ENCODE measurements at regions not wholly inside any gene's neighbourhood (a gene's known extent, or its start where the extent isn't known, plus 50 kb on each side); places are given as distances from the start of the nearest gene placed in this dataset.
A peak's percentile ranks its signal among the peaks of the same experiment; 100 is the strongest.

DNA sequence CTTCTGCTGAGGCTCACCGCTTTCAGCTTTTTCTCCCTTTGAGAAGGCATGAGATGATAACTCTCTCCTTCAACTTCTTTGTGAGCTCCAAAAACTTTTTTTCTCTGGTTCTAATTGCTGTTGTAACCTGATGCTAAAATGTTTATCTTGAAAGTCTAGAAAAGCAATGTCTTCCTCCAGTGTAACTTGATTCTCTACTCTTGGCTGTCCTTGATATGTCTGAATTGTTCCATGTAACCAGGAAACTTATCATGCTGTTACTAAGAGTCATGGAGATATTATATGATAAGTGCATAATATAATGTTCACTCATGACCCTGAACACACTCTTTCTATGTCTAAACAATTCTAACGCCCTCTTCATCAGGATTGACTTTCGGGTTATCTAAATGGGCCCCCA is 128.0 kb upstream of the ABCA1 start:
- ChIA-PET CTCF (interaction anchor here (0.6 kb wide), 2 partner anchors 72 to 193 kb away, joined by 3 read pairs; no protein-coding TSS in a partner anchor), POLR2A (interaction anchor here (1.4 kb wide), 1 partner anchor 9 kb away, joined by 5 read pairs; no protein-coding TSS in a partner anchor)
- Histone ChIP-seq H3K4me1 (ENCODE audit: control insufficient read depth, insufficient read depth, low read length) (no peaks in the 10 kb centered on the region), H3K27ac (ENCODE audit: extremely low read depth, low read depth, low read length) (no peak overlapping the region), H3K4me3 (ENCODE audit: low read depth, low read length) (no peak overlapping the region), H3K9me3 (ENCODE audit: control insufficient read depth, insufficient read depth, low read depth, low read length) (no peaks in the 10 kb centered on the region), H3K36me3 (ENCODE audit: control insufficient read depth in 2 of 2, insufficient read depth in 1 of 2, low read length in 2 of 2) (no peaks in the 10 kb centered on the region)
- TF ChIP-seq KLF9 (tag by site-specific recombination; IDR thresholded peaks at IDR 0.05; ENCODE audit: low read depth) = no peak
- TF ChIP-seq ZBTB8A (tag by site-specific recombination; IDR thresholded peaks at IDR 0.05) = no peak
- no peak for TF ChIP-seq ZNF174 (tag by site-specific recombination; IDR thresholded peaks at IDR 0.05)
- no peak for TF ChIP-seq ZNF548 (tag by site-specific recombination; IDR thresholded peaks at IDR 0.05)
- TF ChIP-seq ZXDB (tag by site-specific recombination; IDR thresholded peaks at IDR 0.05) = no peak
- no peak for TF ChIP-seq ZNF184 (tag by site-specific recombination; IDR thresholded peaks at IDR 0.05)
- TF ChIP-seq ZNF658 (tag by site-specific recombination; IDR thresholded peaks at IDR 0.05) = no peak
- TF ChIP-seq ZNF10 (tag by site-specific recombination; IDR thresholded peaks at IDR 0.05) = 0 out of 2 replicates have a peak, but pooled peaks have one; percentile 17
- TF ChIP-seq ZNF248 (tag by site-specific recombination; IDR thresholded peaks at IDR 0.05) = no peak
- TF ChIP-seq, protein P1, sequence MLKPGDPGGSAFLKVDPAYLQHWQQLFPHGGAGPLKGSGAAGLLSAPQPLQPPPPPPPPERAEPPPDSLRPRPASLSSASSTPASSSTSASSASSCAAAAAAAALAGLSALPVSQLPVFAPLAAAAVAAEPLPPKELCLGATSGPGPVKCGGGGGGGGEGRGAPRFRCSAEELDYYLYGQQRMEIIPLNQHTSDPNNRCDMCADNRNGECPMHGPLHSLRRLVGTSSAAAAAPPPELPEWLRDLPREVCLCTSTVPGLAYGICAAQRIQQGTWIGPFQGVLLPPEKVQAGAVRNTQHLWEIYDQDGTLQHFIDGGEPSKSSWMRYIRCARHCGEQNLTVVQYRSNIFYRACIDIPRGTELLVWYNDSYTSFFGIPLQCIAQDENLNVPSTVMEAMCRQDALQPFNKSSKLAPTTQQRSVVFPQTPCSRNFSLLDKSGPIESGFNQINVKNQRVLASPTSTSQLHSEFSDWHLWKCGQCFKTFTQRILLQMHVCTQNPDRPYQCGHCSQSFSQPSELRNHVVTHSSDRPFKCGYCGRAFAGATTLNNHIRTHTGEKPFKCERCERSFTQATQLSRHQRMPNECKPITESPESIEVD (tag by site-specific recombination; IDR thresholded peaks at IDR 0.05) = peak; percentile 70
- TF ChIP-seq ZNF121 (tag by site-specific recombination; IDR thresholded peaks at IDR 0.05) = no peak
- TF ChIP-seq ZSCAN30 (tag by site-specific recombination; IDR thresholded peaks at IDR 0.05) = no peak
- no peak for TF ChIP-seq YY2 (tag by site-specific recombination; IDR thresholded peaks at IDR 0.05)
- TF ChIP-seq ZNF394 (tag by site-specific recombination; IDR thresholded peaks at IDR 0.05; ENCODE audit: borderline replicate concordance) = no peak
- TF ChIP-seq, protein P2, sequence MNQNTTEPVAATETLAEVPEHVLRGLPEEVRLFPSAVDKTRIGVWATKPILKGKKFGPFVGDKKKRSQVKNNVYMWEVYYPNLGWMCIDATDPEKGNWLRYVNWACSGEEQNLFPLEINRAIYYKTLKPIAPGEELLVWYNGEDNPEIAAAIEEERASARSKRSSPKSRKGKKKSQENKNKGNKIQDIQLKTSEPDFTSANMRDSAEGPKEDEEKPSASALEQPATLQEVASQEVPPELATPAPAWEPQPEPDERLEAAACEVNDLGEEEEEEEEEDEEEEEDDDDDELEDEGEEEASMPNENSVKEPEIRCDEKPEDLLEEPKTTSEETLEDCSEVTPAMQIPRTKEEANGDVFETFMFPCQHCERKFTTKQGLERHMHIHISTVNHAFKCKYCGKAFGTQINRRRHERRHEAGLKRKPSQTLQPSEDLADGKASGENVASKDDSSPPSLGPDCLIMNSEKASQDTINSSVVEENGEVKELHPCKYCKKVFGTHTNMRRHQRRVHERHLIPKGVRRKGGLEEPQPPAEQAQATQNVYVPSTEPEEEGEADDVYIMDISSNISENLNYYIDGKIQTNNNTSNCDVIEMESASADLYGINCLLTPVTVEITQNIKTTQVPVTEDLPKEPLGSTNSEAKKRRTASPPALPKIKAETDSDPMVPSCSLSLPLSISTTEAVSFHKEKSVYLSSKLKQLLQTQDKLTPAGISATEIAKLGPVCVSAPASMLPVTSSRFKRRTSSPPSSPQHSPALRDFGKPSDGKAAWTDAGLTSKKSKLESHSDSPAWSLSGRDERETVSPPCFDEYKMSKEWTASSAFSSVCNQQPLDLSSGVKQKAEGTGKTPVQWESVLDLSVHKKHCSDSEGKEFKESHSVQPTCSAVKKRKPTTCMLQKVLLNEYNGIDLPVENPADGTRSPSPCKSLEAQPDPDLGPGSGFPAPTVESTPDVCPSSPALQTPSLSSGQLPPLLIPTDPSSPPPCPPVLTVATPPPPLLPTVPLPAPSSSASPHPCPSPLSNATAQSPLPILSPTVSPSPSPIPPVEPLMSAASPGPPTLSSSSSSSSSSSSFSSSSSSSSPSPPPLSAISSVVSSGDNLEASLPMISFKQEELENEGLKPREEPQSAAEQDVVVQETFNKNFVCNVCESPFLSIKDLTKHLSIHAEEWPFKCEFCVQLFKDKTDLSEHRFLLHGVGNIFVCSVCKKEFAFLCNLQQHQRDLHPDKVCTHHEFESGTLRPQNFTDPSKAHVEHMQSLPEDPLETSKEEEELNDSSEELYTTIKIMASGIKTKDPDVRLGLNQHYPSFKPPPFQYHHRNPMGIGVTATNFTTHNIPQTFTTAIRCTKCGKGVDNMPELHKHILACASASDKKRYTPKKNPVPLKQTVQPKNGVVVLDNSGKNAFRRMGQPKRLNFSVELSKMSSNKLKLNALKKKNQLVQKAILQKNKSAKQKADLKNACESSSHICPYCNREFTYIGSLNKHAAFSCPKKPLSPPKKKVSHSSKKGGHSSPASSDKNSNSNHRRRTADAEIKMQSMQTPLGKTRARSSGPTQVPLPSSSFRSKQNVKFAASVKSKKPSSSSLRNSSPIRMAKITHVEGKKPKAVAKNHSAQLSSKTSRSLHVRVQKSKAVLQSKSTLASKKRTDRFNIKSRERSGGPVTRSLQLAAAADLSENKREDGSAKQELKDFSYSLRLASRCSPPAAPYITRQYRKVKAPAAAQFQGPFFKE (tag by site-specific recombination; IDR thresholded peaks at IDR 0.05; ENCODE audit: borderline replicate concordance) = no peak
- TF ChIP-seq ZNF768 (tag by site-specific recombination; IDR thresholded peaks at IDR 0.05) = no peak

DNA sequence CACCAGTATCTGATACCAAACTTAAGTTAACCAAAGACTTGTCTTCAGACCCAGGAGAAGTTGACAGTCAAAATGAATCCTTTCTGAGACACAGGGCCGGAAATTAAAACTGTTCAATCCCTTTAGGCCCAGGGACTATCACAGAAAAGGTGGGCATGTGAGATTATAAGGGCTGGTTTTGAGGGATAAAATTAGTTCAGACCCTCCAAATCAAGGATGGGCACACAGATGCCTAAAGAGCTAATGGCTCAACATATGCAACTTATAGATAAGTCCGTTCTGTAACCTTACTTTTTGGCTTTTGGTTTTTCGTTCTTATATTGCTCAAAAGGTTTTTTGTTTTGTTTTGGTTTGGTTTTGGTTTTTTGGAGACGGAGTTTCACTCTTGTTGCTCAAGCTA is 129.6 kb upstream of the ABCA1 start:
- Histone ChIP-seq H3K4me3 (ENCODE audit: low read depth, low read length) (no peak overlapping the region), H3K27ac (ENCODE audit: extremely low read depth, low read depth, low read length) (no peak overlapping the region), H3K36me3 (ENCODE audit: control insufficient read depth in 2 of 2, insufficient read depth in 1 of 2, low read length in 2 of 2) (no peaks in the 10 kb centered on the region), H3K9me3 (ENCODE audit: control insufficient read depth, insufficient read depth, low read depth, low read length) (no peaks in the 10 kb centered on the region), H3K4me1 (ENCODE audit: control insufficient read depth, insufficient read depth, low read length) (no peaks in the 10 kb centered on the region)
- ChIA-PET POLR2A (no interaction called here), CTCF (no interaction called here)
- TF ChIP-seq ZEB2 (tag by site-specific recombination; IDR thresholded peaks at IDR 0.05) (no peak), ZNF366 (tag by site-specific recombination; conservative IDR thresholded peaks at IDR 0.05) (no peak), ZNF184 (tag by site-specific recombination; IDR thresholded peaks at IDR 0.05) (no peak), ZNF140 (tag by site-specific recombination; IDR thresholded peaks at IDR 0.05) (no peak), ZNF138 (tag by site-specific recombination; IDR thresholded peaks at IDR 0.05; ENCODE audit: borderline replicate concordance) (no peak), ZNF560 (tag by site-specific recombination; IDR thresholded peaks at IDR 0.05; ENCODE audit: borderline replicate concordance) (no peak), ZNF473 (tag by site-specific recombination; IDR thresholded peaks at IDR 0.05) (no peak), ZFP41 (tag by site-specific recombination; IDR thresholded peaks at IDR 0.05; ENCODE audit: borderline replicate concordance) (no peak)
- TF ChIP-seq, protein P3, sequence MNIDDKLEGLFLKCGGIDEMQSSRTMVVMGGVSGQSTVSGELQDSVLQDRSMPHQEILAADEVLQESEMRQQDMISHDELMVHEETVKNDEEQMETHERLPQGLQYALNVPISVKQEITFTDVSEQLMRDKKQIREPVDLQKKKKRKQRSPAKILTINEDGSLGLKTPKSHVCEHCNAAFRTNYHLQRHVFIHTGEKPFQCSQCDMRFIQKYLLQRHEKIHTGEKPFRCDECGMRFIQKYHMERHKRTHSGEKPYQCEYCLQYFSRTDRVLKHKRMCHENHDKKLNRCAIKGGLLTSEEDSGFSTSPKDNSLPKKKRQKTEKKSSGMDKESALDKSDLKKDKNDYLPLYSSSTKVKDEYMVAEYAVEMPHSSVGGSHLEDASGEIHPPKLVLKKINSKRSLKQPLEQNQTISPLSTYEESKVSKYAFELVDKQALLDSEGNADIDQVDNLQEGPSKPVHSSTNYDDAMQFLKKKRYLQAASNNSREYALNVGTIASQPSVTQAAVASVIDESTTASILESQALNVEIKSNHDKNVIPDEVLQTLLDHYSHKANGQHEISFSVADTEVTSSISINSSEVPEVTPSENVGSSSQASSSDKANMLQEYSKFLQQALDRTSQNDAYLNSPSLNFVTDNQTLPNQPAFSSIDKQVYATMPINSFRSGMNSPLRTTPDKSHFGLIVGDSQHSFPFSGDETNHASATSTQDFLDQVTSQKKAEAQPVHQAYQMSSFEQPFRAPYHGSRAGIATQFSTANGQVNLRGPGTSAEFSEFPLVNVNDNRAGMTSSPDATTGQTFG (tag by site-specific recombination; IDR thresholded peaks at IDR 0.05; ENCODE audit: borderline replicate concordance) = no peak
